GM18870 (cell line): ENCODE measurements at regions not wholly inside any gene's neighbourhood (a gene's known extent, or its start where the extent isn't known, plus 50 kb on each side); places are given as distances from the start of the nearest gene placed in this dataset.
A peak's percentile ranks its signal among the peaks of the same experiment; 100 is the strongest.

Source experiments
- ATAC-seq: cut with Tn5 transposase; IDR thresholded peaks from one replicate; pipeline ENCODE4 v1.9.1; 2021; ENCODE audit warnings: moderate library complexity; ENCODE audit not compliant: unreplicated experiment

DNA sequence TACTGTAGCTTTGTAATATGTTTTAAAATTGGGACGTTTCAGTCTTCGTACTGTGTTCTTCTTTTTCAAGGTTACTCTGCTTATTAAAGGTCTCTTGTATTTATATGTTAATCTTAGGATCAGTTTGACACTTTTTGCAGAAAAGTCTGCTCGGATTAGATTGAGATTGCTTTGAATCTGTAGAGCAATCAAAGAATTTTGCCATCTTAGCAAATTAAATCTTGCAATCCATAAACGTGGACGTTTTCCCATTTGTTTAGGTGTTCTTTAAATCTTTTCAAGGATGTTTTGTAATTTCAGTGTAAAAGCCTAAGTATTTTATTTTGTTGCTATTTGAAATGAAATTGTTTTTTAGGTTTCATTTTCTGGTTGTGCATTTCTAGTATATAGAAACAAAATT lies 78.0 kb upstream of the GTSF1L start:
- no peak for ATAC-seq

DNA sequence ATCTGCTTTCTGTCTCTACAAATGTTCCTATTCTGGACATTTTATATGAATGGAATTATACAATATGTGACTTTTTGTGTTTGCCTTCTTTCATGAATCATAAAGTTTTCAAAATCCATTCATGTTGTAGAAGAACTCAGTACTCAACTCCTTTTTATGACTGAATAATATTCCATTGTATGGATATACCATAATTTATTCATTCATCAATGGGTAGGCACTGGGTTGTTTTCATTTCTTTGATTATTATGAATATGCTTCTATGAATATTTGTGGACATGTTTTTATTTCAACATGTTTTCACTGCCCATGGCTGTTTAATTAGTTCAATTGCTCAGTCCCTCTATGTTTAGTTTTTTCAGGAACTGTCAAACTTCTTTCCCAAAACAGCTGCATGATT lies 76.5 kb upstream of the GTSF1L start:
- no peak for ATAC-seq

DNA sequence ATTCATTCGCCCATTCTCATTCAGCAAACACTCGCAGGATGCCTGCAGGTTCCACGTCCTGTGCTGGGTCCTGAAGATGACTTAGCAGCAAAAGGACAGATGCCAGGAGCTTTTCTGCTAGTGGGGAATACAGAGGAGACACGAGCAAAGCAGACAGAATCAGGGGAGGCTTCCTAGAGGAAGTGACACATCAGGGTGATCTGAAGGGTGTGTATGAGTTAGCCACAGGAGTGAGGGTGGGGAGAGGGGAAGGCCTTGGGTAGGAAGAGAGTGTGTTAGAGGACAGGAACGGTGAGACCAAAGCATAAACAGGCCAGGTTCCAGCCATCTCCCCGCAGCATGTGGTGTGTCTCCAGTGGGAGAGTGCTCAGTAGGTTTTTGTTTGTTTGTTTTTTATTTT lies 73.4 kb upstream of the GTSF1L start:
- ATAC-seq: no peak

DNA sequence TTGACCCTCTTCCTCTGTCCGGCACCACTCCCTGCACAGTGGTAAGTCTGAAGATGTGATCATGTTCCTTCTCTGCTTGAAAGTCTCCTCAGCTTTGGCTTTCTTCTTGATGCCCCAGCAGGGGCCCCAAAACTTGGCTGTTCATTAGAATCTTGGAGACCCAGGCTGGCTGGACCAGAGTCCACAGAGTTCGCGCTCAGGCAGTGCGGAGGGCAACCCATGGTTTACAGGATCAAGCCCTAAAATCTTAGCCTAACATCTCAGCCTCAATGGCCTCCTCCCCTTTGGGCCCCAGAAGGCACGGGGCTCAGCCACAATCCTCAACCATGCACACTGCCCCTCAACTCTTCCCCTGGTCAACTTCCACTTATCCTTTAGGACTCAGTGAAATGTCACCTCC lies 72.9 kb upstream of the GTSF1L start:
- no peak for ATAC-seq

DNA sequence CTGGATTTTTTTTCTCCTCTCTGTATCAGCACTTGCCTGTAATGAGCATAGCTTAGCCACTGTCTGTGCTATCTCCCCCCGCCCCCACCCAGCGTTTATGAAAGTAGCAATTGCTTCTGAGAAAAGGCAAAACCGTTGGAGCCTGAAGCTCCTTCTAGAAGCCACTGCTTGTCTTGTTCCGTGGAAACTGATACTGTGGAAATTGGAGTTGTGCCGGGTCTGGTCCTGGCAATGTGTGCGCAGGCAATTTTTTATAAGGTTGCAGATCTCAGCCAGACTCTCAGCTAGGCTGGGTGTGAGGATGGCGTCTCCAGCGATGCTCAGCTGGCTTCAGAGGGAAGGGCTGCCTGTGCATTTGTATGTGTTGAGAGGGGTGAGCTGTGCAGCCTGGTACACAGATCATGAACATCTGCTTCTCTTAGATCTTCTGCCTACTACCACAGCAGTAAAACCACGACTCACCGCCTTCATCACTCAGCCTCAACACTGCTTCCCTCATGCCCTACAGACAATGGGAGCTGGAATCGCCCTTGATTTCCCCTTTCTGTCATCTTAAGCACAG lies 72.4 kb upstream of the GTSF1L start:
- ATAC-seq: no peak

DNA sequence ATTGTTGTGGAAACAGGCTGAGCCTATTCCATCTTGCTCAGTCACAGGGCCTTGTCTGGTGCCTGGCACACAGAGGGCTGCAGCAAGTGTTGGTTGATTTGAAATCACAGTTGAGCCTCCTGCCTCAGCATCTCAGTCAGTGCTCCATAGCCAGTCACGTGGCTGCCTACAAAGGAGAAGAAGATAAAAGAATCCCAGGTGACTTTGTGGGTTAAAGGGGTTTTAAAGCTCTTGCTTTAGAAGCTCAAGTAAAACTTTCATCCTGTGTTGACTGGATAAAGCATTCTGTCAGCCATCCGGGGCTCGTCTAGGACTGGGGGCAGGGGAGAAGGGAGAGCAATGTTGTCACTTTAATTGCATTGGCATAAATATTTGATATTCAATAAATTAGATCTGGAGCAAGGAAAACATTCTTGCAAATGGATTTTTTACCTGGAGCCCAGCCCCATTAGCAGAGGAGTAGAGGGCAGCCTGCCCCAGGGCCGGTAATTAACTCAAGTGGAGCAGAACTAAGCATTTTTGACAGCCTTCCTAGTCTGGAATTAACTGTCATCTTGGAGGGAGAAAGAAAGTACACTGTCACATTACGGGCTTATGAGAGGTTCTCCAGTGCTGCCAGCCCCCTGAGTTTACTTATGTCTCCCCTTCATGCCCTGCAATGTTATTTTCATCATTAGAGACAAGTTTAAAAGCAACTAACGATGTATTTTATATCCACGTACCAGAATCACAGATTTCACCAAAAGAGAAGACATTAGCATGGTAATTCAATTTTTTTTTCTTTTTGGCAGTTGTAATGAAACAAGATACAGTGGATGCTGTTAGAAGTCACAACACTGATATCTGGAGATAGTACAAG lies 71.7 kb upstream of the GTSF1L start:
- ATAC-seq: no peak

DNA sequence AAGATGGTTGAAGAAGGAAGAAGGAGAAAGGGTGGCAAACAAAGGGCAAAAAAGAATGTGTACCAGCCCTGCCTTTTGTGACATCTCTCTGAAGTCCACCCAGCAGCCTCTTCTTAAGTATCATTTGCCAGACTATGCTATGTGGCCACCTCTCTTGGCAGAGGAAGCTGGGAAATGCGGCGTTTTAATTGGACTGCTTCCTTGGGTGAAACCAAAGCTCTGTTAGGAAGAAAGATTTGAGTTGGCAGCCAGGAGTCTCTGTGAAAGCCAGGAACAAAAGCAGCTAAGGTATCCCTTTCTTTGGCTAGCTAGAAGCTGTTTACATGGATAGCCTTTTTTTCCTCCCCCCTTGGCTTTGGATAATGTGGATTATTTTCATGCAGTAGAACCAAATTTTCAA lies 67.5 kb upstream of the GTSF1L start:
- no peak for ATAC-seq

DNA sequence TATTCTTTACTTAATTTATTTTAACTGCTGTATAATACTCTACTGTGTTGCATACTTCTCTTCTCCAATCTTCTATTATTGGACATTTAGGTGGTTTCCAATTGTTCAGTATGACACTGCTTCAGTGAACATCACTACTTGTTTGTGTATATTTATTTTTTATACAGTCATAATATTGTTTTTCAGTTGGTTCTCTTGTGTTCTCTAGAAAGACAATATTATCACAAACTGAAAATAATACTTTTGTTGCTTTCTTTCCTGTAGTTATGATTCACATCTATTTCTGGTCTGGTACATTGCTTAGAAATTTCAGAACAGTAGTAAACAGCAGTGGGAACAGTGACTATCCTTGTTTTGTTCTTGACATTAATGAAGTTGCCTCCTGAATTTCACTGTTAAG lies 62.8 kb upstream of the GTSF1L start:
- peak; percentile 57 for ATAC-seq

DNA sequence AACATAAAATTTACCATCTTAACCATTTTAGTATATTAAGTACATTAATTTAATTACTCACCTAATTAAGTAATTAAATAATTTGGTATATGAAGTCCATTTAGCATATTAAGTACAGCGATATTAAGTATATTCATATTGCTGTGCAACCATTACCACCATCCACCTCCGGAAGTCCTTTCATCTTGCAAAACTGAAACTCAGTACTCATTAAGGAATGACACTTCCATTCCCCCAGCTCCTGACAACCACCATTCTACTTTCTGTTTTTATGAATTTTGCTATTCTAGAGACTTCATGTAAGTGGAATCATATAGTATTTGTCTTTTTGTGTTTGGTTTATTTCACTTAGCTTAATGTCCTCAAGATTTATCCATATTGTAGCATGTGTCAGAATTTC lies 61.1 kb upstream of the GTSF1L start:
- no peak for ATAC-seq

DNA sequence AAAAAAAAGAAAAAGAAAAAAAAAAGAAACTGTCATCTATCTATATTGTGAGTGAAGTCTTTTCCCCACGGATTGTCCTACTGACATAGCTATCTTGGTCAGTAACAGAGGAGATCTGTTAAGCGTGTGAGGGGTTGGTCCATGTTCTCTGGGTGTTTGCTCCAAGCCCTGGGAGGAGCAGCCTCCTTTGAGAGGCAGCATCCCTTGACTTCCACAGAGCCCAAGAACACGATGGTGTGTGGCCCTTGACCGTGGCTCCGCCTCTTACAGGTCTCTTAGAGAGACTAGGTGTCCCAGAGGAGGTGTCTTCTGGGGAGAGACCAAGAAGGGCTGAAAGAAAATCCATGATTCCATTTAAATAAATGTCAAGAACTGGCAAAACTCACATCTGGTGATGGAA lies 60.1 kb upstream of the GTSF1L start:
- no peak for ATAC-seq

DNA sequence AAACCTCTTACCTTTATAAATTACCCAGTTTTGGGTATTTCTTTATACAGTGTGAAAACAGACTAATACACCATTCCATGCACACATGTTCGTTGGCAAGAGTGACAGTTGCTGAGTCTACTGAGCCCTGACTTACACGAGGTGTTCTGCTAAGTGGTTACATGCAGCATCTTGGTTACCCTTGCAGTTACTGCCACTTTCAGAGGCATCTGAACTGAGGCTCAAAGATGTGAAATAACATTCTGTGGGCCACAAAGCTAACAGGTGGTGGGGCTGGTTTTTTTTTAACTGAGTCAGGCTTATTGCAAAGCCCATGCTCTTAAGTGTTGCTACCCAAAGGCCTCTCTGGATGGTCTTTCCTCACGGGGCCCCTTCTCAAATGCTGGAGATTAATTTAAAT lies 54.4 kb upstream of the GTSF1L start:
- ATAC-seq: no peak

DNA sequence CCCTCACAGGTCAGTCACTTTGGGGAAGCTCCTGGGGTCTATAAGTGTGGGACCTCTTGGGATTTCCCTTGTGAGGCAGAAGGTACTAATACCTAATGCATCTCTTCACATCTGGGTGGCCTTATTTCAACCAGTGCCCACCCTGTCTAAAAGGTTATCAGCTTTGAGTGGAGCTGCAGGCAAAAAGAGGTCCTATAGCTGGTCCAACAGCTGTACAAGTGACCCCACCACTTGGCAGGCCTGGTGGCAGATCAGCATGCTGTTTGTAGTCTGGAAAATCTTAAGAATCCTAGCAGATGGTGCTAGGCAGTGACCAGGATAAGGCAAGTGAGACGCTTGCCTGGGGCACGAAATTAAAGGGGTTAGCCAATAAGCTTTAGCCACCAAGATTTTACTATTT lies 51.6 kb upstream of the GTSF1L start:
- ATAC-seq: no peak

DNA sequence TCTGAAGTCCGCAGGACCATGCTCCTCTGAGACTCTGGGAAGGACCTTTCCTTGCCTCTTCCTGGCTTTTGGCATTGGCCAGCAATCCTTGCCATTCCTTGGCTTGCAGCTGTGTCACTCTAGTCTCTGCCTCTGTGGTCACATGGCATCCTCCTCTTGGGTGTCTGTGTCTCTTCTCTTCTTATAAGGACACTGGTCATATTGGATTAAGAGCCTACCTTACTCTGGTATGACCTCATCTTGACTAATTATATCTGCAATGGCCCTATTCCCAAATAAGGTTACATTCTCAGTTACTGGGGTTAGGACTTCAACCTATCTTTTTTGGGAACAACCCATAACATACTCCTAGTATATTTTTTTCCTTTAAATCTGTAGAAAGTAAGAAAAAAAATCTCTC lies 49.9 kb upstream of the GTSF1L start:
- ATAC-seq: no peak
